KG1 (cell line): ENCODE measurements at regions not wholly inside any gene's neighbourhood (a gene's known extent, or its start where the extent isn't known, plus 50 kb on each side); places are given as distances from the start of the nearest gene placed in this dataset.
"Not testable (repeated sequence)": the region's sequence is repeated elsewhere in the genome, so short reads cannot be mapped to it uniquely, and the experiment has no call there.

Experiments used
- DNase-seq: peaks from one replicate; lab custom pipeline; 2025; lab: John Stamatoyannopoulos, UW

GRCh38 chr14:105902131-105902898 lies 375.9 kb downstream of the TMEM121 start:
- no peak for DNase-seq

GRCh38 chr14:105902899-105903165 lies 376.4 kb downstream of the TMEM121 start:
- not testable (repeated sequence) for DNase-seq

- DNase-seq, result no peak
These were observed 377.6 kb downstream of the TMEM121 start for GRCh38 chr14:105903971-105904370.

GRCh38 chr14:105904379-105904778 lies 378.0 kb downstream of the TMEM121 start:
- no peak for DNase-seq

- no peak for DNase-seq
These were observed 379.1 kb downstream of the TMEM121 start for GRCh38 chr14:105905456-105905855.

- no peak for DNase-seq
These were observed 380.9 kb downstream of the TMEM121 start for GRCh38 chr14:105907276-105907675.

- DNase-seq, result no peak
These were observed 381.6 kb downstream of the TMEM121 start for GRCh38 chr14:105908006-105908405.

- peak; percentile 82 for DNase-seq
These were observed 382.1 kb downstream of the TMEM121 start for GRCh38 chr14:105908481-105908911.

GRCh38 chr14:105909046-105909827 lies 382.9 kb downstream of the TMEM121 start:
- DNase-seq, result no peak

- not testable (repeated sequence) for DNase-seq
These were observed 383.4 kb downstream of the TMEM121 start for GRCh38 chr14:105909828-105910120.

- DNase-seq, result no peak
These were observed 384.0 kb downstream of the TMEM121 start for GRCh38 chr14:105910426-105910825.

- no peak for DNase-seq
These were observed 384.8 kb downstream of the TMEM121 start for GRCh38 chr14:105911006-105911847.

- DNase-seq, result not testable (repeated sequence)
These were observed 385.5 kb downstream of the TMEM121 start for GRCh38 chr14:105911848-105912292.

- no peak for DNase-seq
These were observed 386.3 kb downstream of the TMEM121 start for GRCh38 chr14:105912641-105913180.

- no peak for DNase-seq
These were observed 386.8 kb downstream of the TMEM121 start for GRCh38 chr14:105913221-105913620.

GRCh38 chr14:105913861-105914260 lies 387.5 kb downstream of the TMEM121 start:
- DNase-seq, result no peak

- DNase-seq, result not testable (repeated sequence)
These were observed 387.9 kb downstream of the TMEM121 start for GRCh38 chr14:105914281-105914680.

- no peak for DNase-seq
These were observed 388.5 kb downstream of the TMEM121 start for GRCh38 chr14:105914738-105915385.

GRCh38 chr14:105915546-105915945 lies 389.2 kb downstream of the TMEM121 start:
- DNase-seq, result not testable (repeated sequence)

GRCh38 chr14:105917136-105917932 lies 391.0 kb downstream of the TMEM121 start:
- not testable (repeated sequence) for DNase-seq

- no peak for DNase-seq
These were observed 391.6 kb downstream of the TMEM121 start for GRCh38 chr14:105917933-105918436.
